NCI-H82 (cell line): ENCODE measurements at regions not wholly inside any gene's neighbourhood (a gene's known extent, or its start where the extent isn't known, plus 50 kb on each side); places are given as distances from the start of the nearest gene placed in this dataset.
A peak's percentile ranks its signal among the peaks of the same experiment; 100 is the strongest.
"Not testable (repeated sequence)": the region's sequence is repeated elsewhere in the genome, so short reads cannot be mapped to it uniquely, and the experiment has no call there.

Experiments
- DNase-seq: peaks from one replicate; lab custom pipeline; 2025; lab: John Stamatoyannopoulos, UW

- peak; percentile 41 for DNase-seq
Observed at GRCh38 chr4:126137782-126138170, 823.0 kb downstream of the FAT4 start.

- DNase-seq, result no peak
Observed at GRCh38 chr4:126144543-126145237, 829.9 kb downstream of the FAT4 start.

GRCh38 chr4:126168484-126168883, 853.7 kb downstream of the FAT4 start:
- no peak for DNase-seq

- DNase-seq, result no peak
Observed at GRCh38 chr4:126172126-126172525, 857.4 kb downstream of the FAT4 start.

GRCh38 chr4:126174627-126175026, 859.9 kb downstream of the FAT4 start:
- DNase-seq, result no peak

- DNase-seq, result no peak
Observed at GRCh38 chr4:126180642-126181041, 865.9 kb downstream of the FAT4 start.

- no peak for DNase-seq
Observed at GRCh38 chr4:126182336-126182735, 867.6 kb downstream of the FAT4 start.

- no peak for DNase-seq
Observed at GRCh38 chr4:126182786-126183185, 868.0 kb downstream of the FAT4 start.

GRCh38 chr4:126183206-126183605, 868.5 kb downstream of the FAT4 start:
- no peak for DNase-seq

GRCh38 chr4:126191536-126191935, 876.8 kb downstream of the FAT4 start:
- no peak for DNase-seq

- DNase-seq, result no peak
Observed at GRCh38 chr4:126192506-126192905, 877.8 kb downstream of the FAT4 start.

- DNase-seq, result not testable (repeated sequence)
Observed at GRCh38 chr4:126201251-126202138, 886.7 kb downstream of the FAT4 start.

- no peak for DNase-seq
Observed at GRCh38 chr4:126202226-126202625, 887.5 kb downstream of the FAT4 start.

- no peak for DNase-seq
Observed at GRCh38 chr4:126207910-126208309, 893.2 kb downstream of the FAT4 start.

- no peak for DNase-seq
Observed at GRCh38 chr4:126209147-126209546, 894.4 kb downstream of the FAT4 start.

- DNase-seq, result no peak
Observed at GRCh38 chr4:126213996-126214395, 899.2 kb downstream of the FAT4 start.

- no peak for DNase-seq
Observed at GRCh38 chr4:126215759-126216158, 901.0 kb downstream of the FAT4 start.

- no peak for DNase-seq
Observed at GRCh38 chr4:126216611-126217010, 901.9 kb downstream of the FAT4 start.

GRCh38 chr4:126221282-126221681, 906.5 kb downstream of the FAT4 start:
- no peak for DNase-seq

- peak; percentile 1 for DNase-seq
Observed at GRCh38 chr4:126221717-126222340, 907.1 kb downstream of the FAT4 start.

GRCh38 chr4:126223784-126224407, 909.1 kb downstream of the FAT4 start:
- DNase-seq, result peak; percentile 44

GRCh38 chr4:126227428-126227827, 912.7 kb downstream of the FAT4 start:
- DNase-seq, result no peak
